DOHH2 (cell line): ENCODE measurements at regions not wholly inside any gene's neighbourhood (a gene's known extent, or its start where the extent isn't known, plus 50 kb on each side); places are given as distances from the start of the nearest gene placed in this dataset.
"Not testable (repeated sequence)": the region's sequence is repeated elsewhere in the genome, so short reads cannot be mapped to it uniquely, and the experiment has no call there.

Experiments
- H3F3A ChIP-seq: fragments of 200-600 bp; sonication (generic), shearing (Covaris generic); 2 replicates; pipeline ENCODE4 v1.6.0; 2016; ENCODE audit warnings: antibody characterized with exemption, mild to moderate bottlenecking; ENCODE audit not compliant: control insufficient read depth, insufficient read depth
- H3K27ac ChIP-seq: fragments of 200-600 bp; sonication (generic); 2 replicates; pipeline ENCODE4 v1.5.1; 2014; ENCODE audit warnings: low read depth, mild to moderate bottlenecking, low read length, moderate library complexity
- H3K27me3 ChIP-seq: fragments of 200-600 bp; sonication (generic); 2 replicates; pipeline ENCODE4 v1.6.1; 2014; ENCODE audit warnings: mild to moderate bottlenecking, low read length, mixed read lengths; ENCODE audit not compliant: control insufficient read depth
- H3K36me3 ChIP-seq: fragments of 200-600 bp; sonication (generic); 2 replicates; pipeline ENCODE4 v1.6.1; 2014; ENCODE audit warnings: mild to moderate bottlenecking, low read length, moderate library complexity, mixed read lengths; ENCODE audit not compliant: control insufficient read depth
- H3K4me1 ChIP-seq: fragments of 200-600 bp; sonication (generic); 2 replicates; pipeline ENCODE4 v1.6.1; 2014; ENCODE audit warnings: mild to moderate bottlenecking, low read length, mixed read lengths; ENCODE audit not compliant: control insufficient read depth
- H3K4me2 ChIP-seq: fragments of 200-600 bp; sonication (generic); 2 replicates; pipeline ENCODE4 v1.6.0; 2014; ENCODE audit warnings: mild to moderate bottlenecking, low read length, moderate library complexity
- H3K4me3 ChIP-seq: fragments of 200-600 bp; sonication (generic); 2 replicates; pipeline ENCODE4 v1.5.1; 2014; ENCODE audit warnings: mild to moderate bottlenecking, low read length, mixed read lengths
- H3K79me2 ChIP-seq: fragments of 200-600 bp; sonication (generic); 2 replicates; pipeline ENCODE4 v1.6.1; 2014; ENCODE audit warnings: mild to moderate bottlenecking, low read length, mixed read lengths; ENCODE audit not compliant: control insufficient read depth
- H3K9me2 ChIP-seq: fragments of 200-600 bp; sonication (generic); replicated peaks from 2 replicates; pipeline ENCODE4 v1.6.1; 2014; ENCODE audit warnings: mild to moderate bottlenecking, low read length, mixed read lengths; ENCODE audit not compliant: control insufficient read depth
- H3K9me3 ChIP-seq: fragments of 200-600 bp; sonication (generic); 2 replicates; pipeline ENCODE4 v1.6.1; 2014; ENCODE audit warnings: antibody characterized with exemption, low read length, mixed read lengths; ENCODE audit not compliant: control insufficient read depth, insufficient read depth
- H4K20me1 ChIP-seq: fragments of 200-600 bp; sonication (generic); 2 replicates; pipeline ENCODE4 v1.6.0; 2014; ENCODE audit warnings: low read depth, mild to moderate bottlenecking, antibody characterized with exemption, low read length, moderate library complexity; ENCODE audit not compliant: control insufficient read depth, insufficient read depth
- CTCF ChIP-seq: fragments of 200-600 bp; sonication (generic); IDR thresholded peaks from one replicate; pipeline ENCODE4 v1.5.1; 2014; ENCODE audit warnings: antibody characterized with exemption, mild to moderate bottlenecking, low read depth, low read length; ENCODE audit not compliant: poor library complexity, severe bottlenecking
- EZH2phosphoT487 ChIP-seq: fragments of 200-600 bp; sonication (generic); IDR thresholded peaks from 2 replicates; pipeline ENCODE4 v1.6.1; 2017; ENCODE audit warnings: borderline replicate concordance, mild to moderate bottlenecking, antibody characterized with exemption, low read length, moderate library complexity, mixed read lengths

- no peak overlapping the region for H3K27ac ChIP-seq
- no peaks in the 10 kb centered on the region for H3K9me3 ChIP-seq
- no peaks in the 10 kb centered on the region for H3K4me1 ChIP-seq
- H3F3A ChIP-seq = no peaks in the 10 kb centered on the region
- H3K4me3 ChIP-seq = no peak overlapping the region
- TF ChIP-seq CTCF (no peak), EZH2phosphoT487 (no peak)
- H3K36me3 ChIP-seq = no peaks in the 10 kb centered on the region
- H4K20me1 ChIP-seq = no peaks in the 10 kb centered on the region
- no peak overlapping the region for H3K4me2 ChIP-seq
- H3K79me2 ChIP-seq = no peaks in the 10 kb centered on the region
- H3K27me3 ChIP-seq = no peaks in the 10 kb centered on the region
- H3K9me2 ChIP-seq = no peaks in the 10 kb centered on the region
Observed at GRCh38 chr2:39838589-39838988, 59.5 kb upstream of the THUMPD2 start.

- H3K36me3 ChIP-seq = no peaks in the 10 kb centered on the region
- H3K4me2 ChIP-seq = no peak overlapping the region
- no peaks in the 10 kb centered on the region for H3F3A ChIP-seq
- no peaks in the 10 kb centered on the region for H3K4me1 ChIP-seq
- no peaks in the 10 kb centered on the region for H3K27me3 ChIP-seq
- H3K9me3 ChIP-seq = no peaks in the 10 kb centered on the region
- H3K4me3 ChIP-seq = no peak overlapping the region
- no peak overlapping the region for H3K27ac ChIP-seq
- no peaks in the 10 kb centered on the region for H3K9me2 ChIP-seq
- no peaks in the 10 kb centered on the region for H3K79me2 ChIP-seq
- no peaks in the 10 kb centered on the region for H4K20me1 ChIP-seq
- TF ChIP-seq CTCF = peak; percentile 99
- TF ChIP-seq EZH2phosphoT487 = no peak
Observed at GRCh38 chr2:39837856-39838453, 58.9 kb upstream of the THUMPD2 start.

- Histone ChIP-seq H4K20me1 (no peaks in the 10 kb centered on the region), H3K4me1 (no peaks in the 10 kb centered on the region), H3K36me3 (no peaks in the 10 kb centered on the region), H3K27me3 (no peaks in the 10 kb centered on the region), H3F3A (no peaks in the 10 kb centered on the region), H3K9me3 (no peaks in the 10 kb centered on the region), H3K4me3 (no peak overlapping the region), H3K9me2 (no peaks in the 10 kb centered on the region), H3K79me2 (no peaks in the 10 kb centered on the region), H3K4me2 (no peak overlapping the region), H3K27ac (no peak overlapping the region)
- TF ChIP-seq EZH2phosphoT487 (no peak), CTCF (no peak)
Observed at GRCh38 chr2:39836638-39837037, 57.6 kb upstream of the THUMPD2 start.

GRCh38 chr2:39834426-39834825 is 55.4 kb upstream of the THUMPD2 start:
- H3K4me2 ChIP-seq = no peak overlapping the region
- TF ChIP-seq CTCF = no peak
- TF ChIP-seq EZH2phosphoT487 = no peak
- no peaks in the 10 kb centered on the region for H3K9me2 ChIP-seq
- H3F3A ChIP-seq = no peaks in the 10 kb centered on the region
- no peaks in the 10 kb centered on the region for H4K20me1 ChIP-seq
- H3K4me1 ChIP-seq = no peaks in the 10 kb centered on the region
- H3K9me3 ChIP-seq = no peaks in the 10 kb centered on the region
- H3K4me3 ChIP-seq = no peak overlapping the region
- no peaks in the 10 kb centered on the region for H3K36me3 ChIP-seq
- no peaks in the 10 kb centered on the region for H3K27me3 ChIP-seq
- H3K79me2 ChIP-seq = no peaks in the 10 kb centered on the region
- no peak overlapping the region for H3K27ac ChIP-seq

GRCh38 chr2:39830610-39831009 is 51.6 kb upstream of the THUMPD2 start:
- not testable (repeated sequence) for H3F3A ChIP-seq, H3K27ac ChIP-seq, H3K27me3 ChIP-seq, H3K4me2 ChIP-seq, H3K9me3 ChIP-seq, H3K4me1 ChIP-seq, H4K20me1 ChIP-seq, H3K9me2 ChIP-seq, H3K79me2 ChIP-seq, H3K36me3 ChIP-seq, H3K4me3 ChIP-seq
